ENCODE measurements at regions not wholly inside any gene's neighbourhood (a gene's known extent, or its start where the extent isn't known, plus 50 kb on each side); places are given as distances from the start of the nearest gene placed in this dataset.

- no peak for TF ChIP-seq CTCF (conservative IDR thresholded peaks at IDR 0.05; ENCODE audit: low read depth, low read length)
- TF ChIP-seq EZH2phosphoT487 (IDR thresholded peaks at IDR 0.05; ENCODE audit: borderline replicate concordance, low read length), result no peak
Measured at GRCh38 chr4:151858356-151858755, 97.5 kb upstream of the GATB start.

All from PC-3 (cell line).